Mammary epithelial cell (primary cell): ENCODE measurements at regions not wholly inside any gene's neighbourhood (a gene's known extent, or its start where the extent isn't known, plus 50 kb on each side); places are given as distances from the start of the nearest gene placed in this dataset.

ENCODE experiments used
- EZH2 ChIP-seq: IDR thresholded peaks from 2 replicates; pipeline ENCODE4 v1.6.1; 2012; ENCODE audit warnings: low read length, inconsistent platforms, borderline replicate concordance
- TF ChIP-seq, protein P1 (sequence below), 2 donors: IDR thresholded peaks in 1 of 2; conservative IDR thresholded peaks in 1 of 2; 2 replicates each; pipeline ENCODE4 v1.5.1; 2011 to 2012; ENCODE audit warnings: inconsistent platforms in 2 of 2, low read length in 2 of 2, mild to moderate bottlenecking in 2 of 2, control low read depth in 1 of 2, low read depth in 1 of 2; ENCODE audit not compliant: insufficient read depth in 1 of 2; ENCODE audit errors: extremely low read depth in 1 of 2

DNA sequence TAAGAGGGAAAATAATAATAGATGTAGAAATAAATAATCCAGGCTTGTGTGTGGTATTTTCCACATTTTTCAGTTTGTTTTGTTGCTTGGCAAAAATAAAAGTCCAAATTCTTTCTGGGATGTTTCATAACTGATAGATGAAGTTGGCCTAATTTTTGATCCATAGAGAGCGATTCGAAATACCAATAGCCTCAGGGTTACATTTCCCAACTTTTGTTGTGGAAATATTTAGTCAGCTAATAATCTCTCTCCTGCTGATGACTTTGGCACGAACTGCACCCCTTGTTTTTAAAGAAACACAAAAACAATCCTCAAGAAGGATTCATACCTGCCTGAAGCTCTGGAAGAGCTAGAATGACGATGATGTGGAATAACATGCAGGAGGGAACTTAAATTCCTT lies 483.2 kb downstream of the ADRA2A start:
- TF ChIP-seq, protein P1, sequence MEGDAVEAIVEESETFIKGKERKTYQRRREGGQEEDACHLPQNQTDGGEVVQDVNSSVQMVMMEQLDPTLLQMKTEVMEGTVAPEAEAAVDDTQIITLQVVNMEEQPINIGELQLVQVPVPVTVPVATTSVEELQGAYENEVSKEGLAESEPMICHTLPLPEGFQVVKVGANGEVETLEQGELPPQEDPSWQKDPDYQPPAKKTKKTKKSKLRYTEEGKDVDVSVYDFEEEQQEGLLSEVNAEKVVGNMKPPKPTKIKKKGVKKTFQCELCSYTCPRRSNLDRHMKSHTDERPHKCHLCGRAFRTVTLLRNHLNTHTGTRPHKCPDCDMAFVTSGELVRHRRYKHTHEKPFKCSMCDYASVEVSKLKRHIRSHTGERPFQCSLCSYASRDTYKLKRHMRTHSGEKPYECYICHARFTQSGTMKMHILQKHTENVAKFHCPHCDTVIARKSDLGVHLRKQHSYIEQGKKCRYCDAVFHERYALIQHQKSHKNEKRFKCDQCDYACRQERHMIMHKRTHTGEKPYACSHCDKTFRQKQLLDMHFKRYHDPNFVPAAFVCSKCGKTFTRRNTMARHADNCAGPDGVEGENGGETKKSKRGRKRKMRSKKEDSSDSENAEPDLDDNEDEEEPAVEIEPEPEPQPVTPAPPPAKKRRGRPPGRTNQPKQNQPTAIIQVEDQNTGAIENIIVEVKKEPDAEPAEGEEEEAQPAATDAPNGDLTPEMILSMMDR (conservative IDR thresholded peaks at IDR 0.05 in 1 of 2, IDR thresholded peaks at IDR 0.05 in 1 of 2; ENCODE audit: extremely low read depth in 1 of 2, insufficient read depth in 1 of 2, low read depth in 1 of 2, low read length in 2 of 2) = no peak
- TF ChIP-seq EZH2 = no peak
